ENCODE measurements at regions not wholly inside any gene's neighbourhood (a gene's known extent, or its start where the extent isn't known, plus 50 kb on each side); places are given as distances from the start of the nearest gene placed in this dataset.

DNA sequence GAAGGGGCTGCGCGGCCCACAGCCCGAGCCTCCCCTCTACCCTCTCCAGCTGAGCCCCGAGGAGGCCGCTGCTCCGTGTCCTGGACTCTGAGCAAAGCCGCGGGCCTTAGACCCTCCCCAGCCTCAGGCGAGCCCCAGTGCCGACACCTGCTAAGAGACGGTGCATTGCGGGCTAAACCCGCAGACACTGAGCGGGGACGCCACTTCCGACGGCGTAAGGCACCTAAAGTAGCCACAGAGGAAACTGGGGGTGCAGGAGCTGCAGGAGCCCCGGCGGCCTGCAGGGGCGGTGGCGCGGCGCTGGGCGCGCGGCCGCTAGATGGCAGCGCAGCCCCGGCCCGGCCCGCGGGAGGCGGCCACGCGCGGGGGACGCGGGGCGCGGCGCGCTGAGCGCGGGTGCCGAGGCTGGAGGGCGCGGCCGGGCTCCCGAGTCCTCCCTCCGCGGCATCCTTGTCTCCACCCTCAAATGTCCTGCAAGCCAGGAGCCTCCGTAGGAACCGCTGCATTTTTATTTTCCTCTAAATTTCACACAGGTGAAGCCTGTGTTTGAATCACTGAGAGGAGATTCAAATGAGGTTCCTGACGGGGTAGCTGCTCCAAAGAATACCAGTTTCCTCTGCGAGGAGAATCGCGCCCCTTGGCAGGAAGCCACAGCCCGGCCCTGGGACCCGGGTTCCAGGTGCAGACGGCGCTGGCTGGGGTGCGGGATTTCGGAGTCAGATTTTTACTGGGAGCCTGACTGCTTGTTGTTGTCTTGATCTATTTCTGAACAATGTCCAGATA, 650.5 kb downstream of the GALR1 start:
- ChIA-PET CTCF (no interaction called here), POLR2A (ENCODE audit: low non-redundant PET) (no interaction called here)
- intact Hi-C loops (cut with micrococcal nuclease; ENCODE audit: unreplicated experiment) = no loop called here
- Histone ChIP-seq H3K36me3 (ENCODE audit: insufficient read depth, low read length, poor library complexity, severe bottlenecking) (no peaks in the 10 kb centered on the region), H3K4me1 (ENCODE audit: insufficient read depth, low read length, poor library complexity, severe bottlenecking) (no peaks in the 10 kb centered on the region), H3K27ac (ENCODE audit: low read depth, low read length, poor library complexity, severe bottlenecking) (no peak overlapping the region), H3K4me3 (ENCODE audit: low read depth, low read length, poor library complexity, severe bottlenecking) (no peak overlapping the region), H3K27me3 (replicated peaks; ENCODE audit: insufficient read depth, low read depth, low read length, poor library complexity) (no peaks in the 10 kb centered on the region), H3K9me3 (ENCODE audit: low read depth, low read length, poor library complexity, severe bottlenecking) (peaks cover 3% of the 10 kb centered on the region)
- no TSS peak for BruUV-seq (replicated peaks)
- no peak for TF ChIP-seq EZH2 (IDR thresholded peaks at IDR 0.05; ENCODE audit: borderline replicate concordance, low read depth, low read length, poor library complexity, severe bottlenecking)
- TF ChIP-seq, protein P1, sequence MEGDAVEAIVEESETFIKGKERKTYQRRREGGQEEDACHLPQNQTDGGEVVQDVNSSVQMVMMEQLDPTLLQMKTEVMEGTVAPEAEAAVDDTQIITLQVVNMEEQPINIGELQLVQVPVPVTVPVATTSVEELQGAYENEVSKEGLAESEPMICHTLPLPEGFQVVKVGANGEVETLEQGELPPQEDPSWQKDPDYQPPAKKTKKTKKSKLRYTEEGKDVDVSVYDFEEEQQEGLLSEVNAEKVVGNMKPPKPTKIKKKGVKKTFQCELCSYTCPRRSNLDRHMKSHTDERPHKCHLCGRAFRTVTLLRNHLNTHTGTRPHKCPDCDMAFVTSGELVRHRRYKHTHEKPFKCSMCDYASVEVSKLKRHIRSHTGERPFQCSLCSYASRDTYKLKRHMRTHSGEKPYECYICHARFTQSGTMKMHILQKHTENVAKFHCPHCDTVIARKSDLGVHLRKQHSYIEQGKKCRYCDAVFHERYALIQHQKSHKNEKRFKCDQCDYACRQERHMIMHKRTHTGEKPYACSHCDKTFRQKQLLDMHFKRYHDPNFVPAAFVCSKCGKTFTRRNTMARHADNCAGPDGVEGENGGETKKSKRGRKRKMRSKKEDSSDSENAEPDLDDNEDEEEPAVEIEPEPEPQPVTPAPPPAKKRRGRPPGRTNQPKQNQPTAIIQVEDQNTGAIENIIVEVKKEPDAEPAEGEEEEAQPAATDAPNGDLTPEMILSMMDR (conservative IDR thresholded peaks at IDR 0.05; ENCODE audit: low read depth, low read length) = peak; percentile 58
- peak; percentile 41 for DNase-seq (ENCODE audit: low spot score)

DNA sequence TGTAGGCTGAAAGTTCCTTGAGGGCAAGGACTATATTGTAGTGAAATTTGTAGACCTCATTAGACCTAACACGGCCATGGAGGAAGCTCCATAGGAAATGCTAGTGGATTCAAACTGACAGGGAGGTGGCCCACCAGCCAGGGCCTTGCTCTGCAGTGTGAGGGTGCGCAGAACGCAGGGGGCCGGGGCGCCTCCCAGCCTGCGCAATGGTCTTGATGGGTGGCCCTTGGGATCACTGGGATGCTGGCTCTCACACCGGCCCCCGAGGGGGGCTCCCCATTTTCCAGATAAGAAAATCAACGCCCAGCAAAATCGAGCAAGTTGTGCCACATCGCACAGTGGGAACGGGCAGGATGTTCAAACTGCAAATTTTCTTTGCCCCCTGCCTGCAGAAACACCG, 655.4 kb downstream of the GALR1 start:
- intact Hi-C loops (cut with micrococcal nuclease; ENCODE audit: unreplicated experiment) = no loop called here
- DNase-seq (ENCODE audit: low spot score) = no peak
- Histone ChIP-seq H3K27ac (ENCODE audit: low read depth, low read length, poor library complexity, severe bottlenecking) (no peak overlapping the region), H3K9me3 (ENCODE audit: low read depth, low read length, poor library complexity, severe bottlenecking) (no peaks in the 10 kb centered on the region), H3K36me3 (ENCODE audit: insufficient read depth, low read length, poor library complexity, severe bottlenecking) (no peaks in the 10 kb centered on the region), H3K4me3 (ENCODE audit: low read depth, low read length, poor library complexity, severe bottlenecking) (no peak overlapping the region), H3K4me1 (ENCODE audit: insufficient read depth, low read length, poor library complexity, severe bottlenecking) (no peaks in the 10 kb centered on the region), H3K27me3 (replicated peaks; ENCODE audit: insufficient read depth, low read depth, low read length, poor library complexity) (no peaks in the 10 kb centered on the region)
- ChIA-PET CTCF (no interaction called here), POLR2A (ENCODE audit: low non-redundant PET) (no interaction called here)
- TF ChIP-seq EZH2 (IDR thresholded peaks at IDR 0.05; ENCODE audit: borderline replicate concordance, low read depth, low read length, poor library complexity, severe bottlenecking) = no peak
- TF ChIP-seq, protein P1 (conservative IDR thresholded peaks at IDR 0.05; ENCODE audit: low read depth, low read length) = no peak
- BruUV-seq (replicated peaks) = no TSS peak

DNA sequence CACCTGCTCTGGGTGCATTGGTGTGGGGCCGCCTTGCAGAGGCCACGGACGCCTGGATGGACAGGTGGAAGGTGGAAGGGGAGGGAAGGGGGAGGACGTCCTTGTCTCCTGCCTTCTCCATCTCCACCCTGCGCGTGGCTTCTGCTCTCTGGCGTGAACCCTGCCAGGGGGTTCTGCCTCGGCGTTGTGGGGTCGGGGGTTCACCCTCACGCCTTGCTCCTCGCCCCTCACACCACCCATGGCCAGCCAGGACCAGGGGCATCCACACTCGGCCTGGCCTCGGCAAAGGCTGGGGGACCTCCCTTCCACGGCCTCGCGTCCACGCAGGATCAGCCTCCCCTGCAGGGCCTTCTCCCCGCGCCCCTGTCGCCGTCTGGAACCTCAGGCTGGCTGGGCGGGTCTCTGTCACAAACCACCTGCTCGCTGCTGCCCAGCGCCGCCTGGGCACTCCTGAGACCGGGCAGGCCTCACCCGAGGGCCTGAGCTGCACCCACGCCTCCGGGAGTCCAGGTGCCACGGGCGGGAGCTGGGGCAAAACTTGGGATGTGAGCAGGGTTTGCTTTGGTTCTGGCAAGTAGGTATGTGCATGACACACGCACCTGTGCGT, 655.9 kb downstream of the GALR1 start:
- H3K36me3 ChIP-seq (ENCODE audit: insufficient read depth, low read length, poor library complexity, severe bottlenecking) = no peaks in the 10 kb centered on the region
- H3K4me1 ChIP-seq (ENCODE audit: insufficient read depth, low read length, poor library complexity, severe bottlenecking) = no peaks in the 10 kb centered on the region
- intact Hi-C loops (cut with micrococcal nuclease; ENCODE audit: unreplicated experiment) = no loop called here
- no peaks in the 10 kb centered on the region for H3K27me3 ChIP-seq (replicated peaks; ENCODE audit: insufficient read depth, low read depth, low read length, poor library complexity)
- no TSS peak for BruUV-seq (replicated peaks)
- CTCF ChIA-PET = no interaction called here
- POLR2A ChIA-PET (ENCODE audit: low non-redundant PET) = interaction anchor here (0.5 kb wide), 1 partner anchor 216 kb away, joined by 3 read pairs; no protein-coding TSS in a partner anchor
- no peaks in the 10 kb centered on the region for H3K9me3 ChIP-seq (ENCODE audit: low read depth, low read length, poor library complexity, severe bottlenecking)
- no peak for DNase-seq (ENCODE audit: low spot score)
- H3K4me3 ChIP-seq (ENCODE audit: low read depth, low read length, poor library complexity, severe bottlenecking) = no peak overlapping the region
- no peak overlapping the region for H3K27ac ChIP-seq (ENCODE audit: low read depth, low read length, poor library complexity, severe bottlenecking)
- TF ChIP-seq, protein P1 (conservative IDR thresholded peaks at IDR 0.05; ENCODE audit: low read depth, low read length) = no peak
- TF ChIP-seq EZH2 (IDR thresholded peaks at IDR 0.05; ENCODE audit: borderline replicate concordance, low read depth, low read length, poor library complexity, severe bottlenecking) = no peak
